GM21723 (cell line): ENCODE measurements at regions not wholly inside any gene's neighbourhood (a gene's known extent, or its start where the extent isn't known, plus 50 kb on each side); places are given as distances from the start of the nearest gene placed in this dataset.
"Not testable (repeated sequence)": the region's sequence is repeated elsewhere in the genome, so short reads cannot be mapped to it uniquely, and the experiment has no call there.

ENCODE experiments used
- ATAC-seq: cut with Tn5 transposase; IDR thresholded peaks from one replicate; pipeline ENCODE4 v1.9.1; 2021; ENCODE audit warnings: mild to moderate bottlenecking, moderate library complexity; ENCODE audit not compliant: unreplicated experiment

DNA sequence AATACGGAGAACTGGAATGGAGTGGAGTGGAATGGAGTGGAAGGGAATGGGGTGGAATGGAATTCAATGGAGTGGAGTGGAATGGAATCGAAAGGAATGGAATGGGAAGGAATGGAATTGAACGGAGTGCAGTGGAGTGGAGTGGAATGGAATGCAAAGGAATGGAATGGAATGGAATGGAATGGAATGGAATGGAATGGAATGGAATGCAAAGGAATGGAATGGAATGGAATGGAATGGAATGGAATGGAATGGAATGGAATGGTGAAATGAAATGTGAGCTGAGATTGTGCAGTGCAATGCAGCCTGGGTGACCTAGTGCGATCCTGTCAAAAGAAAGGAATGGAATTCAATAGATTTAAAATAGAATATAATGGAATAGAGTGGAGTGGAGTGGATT lies 357.3 kb upstream of the WSB1 start:
- ATAC-seq = not testable (repeated sequence)

DNA sequence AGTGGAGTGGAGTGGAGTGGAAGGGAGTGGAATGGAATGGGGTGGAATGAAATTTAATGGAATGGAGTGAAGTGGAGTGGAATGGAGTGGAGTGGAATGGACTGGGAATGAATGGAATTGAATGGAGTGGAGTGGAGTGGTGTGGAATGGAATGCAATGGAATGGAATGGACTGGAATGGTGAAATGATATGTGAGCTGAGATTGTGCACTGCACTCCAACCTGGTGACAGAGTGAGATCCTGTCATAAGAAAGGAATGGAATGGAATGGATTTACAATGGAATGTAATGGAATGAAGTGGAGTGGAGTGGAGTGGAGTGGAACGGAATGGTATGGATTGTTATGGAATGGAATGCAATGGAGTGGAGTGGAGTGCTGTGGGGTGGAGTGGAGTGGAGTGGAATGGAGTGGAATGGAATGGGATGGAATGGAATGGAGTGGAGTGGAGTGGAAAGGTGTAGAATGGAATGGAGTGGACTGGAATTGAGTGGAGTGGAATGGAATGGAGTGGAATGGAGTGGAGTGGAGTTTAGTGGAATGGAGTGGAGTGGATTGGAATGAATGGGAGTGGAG lies 356.1 kb upstream of the WSB1 start:
- ATAC-seq = not testable (repeated sequence)

GRCh38 chr17:26939755-26940154 lies 354.2 kb upstream of the WSB1 start:
- not testable (repeated sequence) for ATAC-seq

DNA sequence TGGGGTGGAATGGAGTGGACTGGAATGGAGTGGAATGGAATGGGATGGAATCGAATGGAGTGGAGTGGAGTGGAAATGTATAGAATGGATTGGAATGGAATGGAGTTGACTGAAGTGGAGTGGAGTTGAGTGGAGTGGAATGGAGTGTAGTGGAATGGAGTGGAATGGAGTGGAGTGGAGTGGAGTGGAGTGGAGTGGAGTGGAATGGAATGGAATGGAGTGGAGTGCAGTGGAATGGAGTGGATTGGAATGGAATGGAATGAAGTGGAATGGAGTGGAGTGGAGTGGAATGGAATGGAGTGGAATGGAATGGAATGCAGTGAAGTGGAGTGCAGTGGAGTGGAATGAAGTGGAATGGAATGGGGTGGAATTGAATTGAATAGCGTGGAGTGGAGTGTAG lies 353.3 kb upstream of the WSB1 start:
- not testable (repeated sequence) for ATAC-seq

- no peak for ATAC-seq
Measured at GRCh38 chr17:26962255-26963162, 331.4 kb upstream of the WSB1 start.

- ATAC-seq = no peak
Measured at GRCh38 chr17:26963163-26963503, 330.8 kb upstream of the WSB1 start.

- ATAC-seq = not testable (repeated sequence)
Measured at GRCh38 chr17:26965898-26966624, 327.9 kb upstream of the WSB1 start.

DNA sequence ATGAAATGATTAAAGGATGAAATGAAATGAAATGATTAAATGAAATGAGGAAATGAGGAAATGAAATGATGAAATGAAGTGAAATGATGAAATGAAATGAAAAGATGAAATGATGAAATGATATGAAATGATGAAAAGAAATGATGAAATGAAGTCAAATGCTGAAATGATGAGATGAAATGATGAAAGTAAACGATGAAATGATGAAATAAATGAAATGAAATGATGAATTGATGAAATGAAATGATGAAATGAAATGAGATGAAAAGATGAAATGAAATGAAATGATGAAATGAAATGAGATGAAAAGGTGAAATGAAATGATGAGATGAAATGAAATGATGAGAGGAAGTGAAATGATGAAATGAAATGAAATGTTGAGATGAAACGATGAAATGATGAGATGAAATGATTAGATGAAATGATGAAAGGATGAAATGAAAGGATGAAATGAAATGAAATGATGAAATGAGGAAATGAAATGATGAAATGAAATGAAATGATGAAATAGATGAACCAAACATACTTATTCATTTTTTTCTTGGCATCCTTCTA lies 327.2 kb upstream of the WSB1 start:
- not testable (repeated sequence) for ATAC-seq

- ATAC-seq = not testable (repeated sequence)
Measured at GRCh38 chr17:26981845-26982425, 312.0 kb upstream of the WSB1 start.

DNA sequence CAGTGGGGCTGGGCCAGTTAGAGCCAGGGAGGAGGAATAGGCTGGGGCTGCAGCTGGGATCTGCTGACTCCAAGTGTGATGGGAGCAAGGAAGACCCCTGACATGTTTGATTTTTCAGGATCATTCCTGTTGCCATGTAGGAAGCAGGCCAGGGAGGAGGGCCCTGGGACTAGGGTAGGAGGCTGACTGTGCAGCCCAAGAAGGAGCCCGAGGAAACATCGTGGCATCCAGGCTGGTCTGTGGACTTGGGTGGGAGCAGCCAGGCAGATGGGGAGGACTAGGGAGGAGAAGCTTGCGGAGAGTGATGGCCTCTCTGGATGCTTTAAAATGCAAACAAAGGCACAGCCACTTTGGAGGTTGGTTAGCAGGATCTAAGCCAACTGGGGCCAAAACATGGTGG lies 311.4 kb upstream of the WSB1 start:
- ATAC-seq = not testable (repeated sequence)

DNA sequence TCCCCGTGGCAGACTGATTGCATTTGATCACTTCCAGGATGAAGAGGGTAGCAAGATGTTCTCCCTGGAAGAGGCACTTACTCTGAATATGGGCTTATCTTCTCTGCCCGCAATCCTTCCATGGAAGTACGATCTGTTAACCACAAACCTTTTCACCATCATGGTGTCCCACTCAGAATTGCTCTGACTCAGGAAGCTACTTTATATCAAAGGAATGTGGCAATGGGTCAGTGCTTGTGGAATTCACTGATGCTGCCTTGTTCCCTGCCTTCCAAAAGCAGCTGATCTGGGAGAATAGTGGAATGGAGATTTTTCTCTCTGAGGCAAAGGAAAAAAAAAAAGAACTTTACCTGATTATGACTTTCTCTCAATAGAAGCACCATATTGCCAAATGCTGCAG lies 306.1 kb upstream of the WSB1 start:
- not testable (repeated sequence) for ATAC-seq

- ATAC-seq = not testable (repeated sequence)
Measured at GRCh38 chr17:26994648-26995047, 299.3 kb upstream of the WSB1 start.

DNA sequence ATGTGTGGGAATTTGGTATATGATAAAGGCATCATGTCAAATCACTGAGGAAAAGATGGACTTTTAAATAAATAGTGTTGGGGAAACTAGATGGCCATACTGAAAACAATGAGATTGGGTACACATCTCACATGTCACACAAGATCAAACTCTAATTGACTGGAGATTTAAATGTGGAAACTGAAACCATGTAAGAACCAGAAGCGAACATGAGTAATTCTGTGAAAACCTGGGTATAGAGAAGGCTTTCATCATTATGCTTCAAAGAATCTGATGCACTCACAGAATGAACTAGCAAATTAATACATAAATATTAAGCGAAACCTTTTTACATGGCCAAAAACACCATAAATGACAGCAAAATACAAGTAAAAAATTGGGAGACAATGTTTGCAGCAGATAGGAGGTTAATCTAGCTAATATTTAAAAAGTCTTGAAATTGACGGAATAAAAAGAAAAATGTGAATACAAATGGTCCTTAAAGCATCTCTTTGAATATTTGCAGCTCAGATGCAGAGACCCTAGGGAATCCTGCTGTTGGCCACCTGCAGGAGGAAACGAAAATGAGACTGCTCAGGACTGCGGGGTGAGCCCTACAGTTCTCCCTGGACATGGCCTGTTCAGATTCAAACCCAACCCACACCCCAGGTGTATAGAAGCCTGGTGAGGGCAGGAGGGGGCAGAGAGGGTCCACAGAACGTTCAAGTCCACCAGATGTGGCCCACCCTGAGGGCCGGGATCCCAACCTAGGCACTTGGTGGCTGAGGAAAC lies 297.6 kb upstream of the WSB1 start:
- ATAC-seq = not testable (repeated sequence)

DNA sequence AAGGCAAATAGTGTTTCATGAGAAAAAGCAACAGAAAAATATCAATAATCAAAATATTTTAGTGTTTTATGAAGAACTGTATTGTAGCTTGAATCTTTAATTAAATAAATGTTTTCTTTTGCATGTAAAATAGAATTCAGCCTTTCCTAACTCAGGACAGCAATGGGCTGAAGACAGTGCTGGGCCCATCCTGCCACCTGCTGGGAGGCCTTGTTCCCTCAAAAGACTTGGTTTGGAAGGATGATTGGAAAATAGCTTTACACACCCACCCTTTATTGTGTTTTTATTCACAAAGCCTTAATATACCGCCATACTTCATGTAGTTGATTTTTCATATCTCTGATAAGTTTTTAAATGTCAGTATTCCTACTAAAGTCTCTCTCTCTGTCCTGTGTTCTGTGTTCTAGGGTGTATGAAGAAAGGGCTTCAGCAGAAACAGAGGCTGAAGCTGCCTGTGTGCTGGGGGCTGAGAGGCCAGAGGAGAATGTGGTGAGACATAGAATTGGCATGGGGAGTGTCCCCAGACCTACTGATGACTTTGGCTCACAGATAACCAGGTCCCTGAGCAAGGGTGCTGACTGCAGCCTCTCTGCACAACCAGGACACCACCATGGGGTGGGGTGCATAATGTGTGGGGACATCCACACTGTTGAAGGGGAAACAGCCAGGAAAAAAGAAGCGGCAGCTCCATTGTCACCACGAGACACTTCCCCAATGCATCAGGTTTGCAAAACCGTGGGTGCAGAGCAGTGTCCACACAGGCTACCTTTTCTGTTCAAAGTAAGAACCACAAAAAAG lies 286.0 kb upstream of the WSB1 start:
- not testable (repeated sequence) for ATAC-seq

- ATAC-seq = no peak
Measured at GRCh38 chr17:27009087-27009486, 284.8 kb upstream of the WSB1 start.

DNA sequence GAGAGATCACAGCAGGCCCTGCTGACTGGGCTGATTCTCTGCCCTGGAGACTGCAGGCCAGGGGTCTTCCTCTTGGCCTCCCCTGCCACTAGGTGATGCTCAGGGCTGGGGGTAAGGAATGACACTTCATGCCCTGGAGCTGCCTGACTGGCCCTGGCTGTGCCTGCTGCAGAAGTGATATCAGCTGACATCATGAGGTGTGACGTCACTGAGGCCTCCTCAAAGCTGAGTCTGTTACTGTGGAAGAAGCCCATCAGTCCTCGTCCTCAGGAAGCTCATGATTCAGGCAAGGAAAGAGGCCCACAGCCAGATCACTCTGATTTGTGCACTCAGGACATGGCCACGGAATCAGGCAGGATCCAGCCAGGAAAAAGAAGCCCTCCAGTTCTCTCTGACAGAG lies 283.8 kb upstream of the WSB1 start:
- ATAC-seq = not testable (repeated sequence)

GRCh38 chr17:27030552-27030951 lies 263.4 kb upstream of the WSB1 start:
- ATAC-seq = not testable (repeated sequence)

DNA sequence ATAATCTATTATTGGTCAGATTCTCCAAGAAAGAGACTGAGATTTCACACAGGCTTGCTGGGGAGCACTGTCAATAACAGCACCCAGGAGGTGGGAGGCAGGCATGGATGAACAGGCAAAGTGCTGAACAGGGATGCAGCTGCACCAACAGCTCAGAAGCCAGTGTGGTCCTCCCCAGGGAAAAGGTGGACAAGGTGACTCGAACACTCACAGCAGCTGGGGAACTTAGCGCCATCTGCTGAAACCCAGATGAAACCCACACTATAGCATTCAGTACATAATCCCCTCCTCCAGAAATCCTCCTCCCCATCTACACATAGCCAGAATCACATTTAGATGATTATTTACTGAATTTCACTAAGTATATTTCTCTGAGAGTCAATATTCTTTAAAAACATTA lies 255.2 kb upstream of the WSB1 start:
- ATAC-seq = no peak

GRCh38 chr17:27045039-27045438 lies 248.9 kb upstream of the WSB1 start:
- not testable (repeated sequence) for ATAC-seq
